Muscle of leg (tissue), 3 donors: ENCODE measurements at regions not wholly inside any gene's neighbourhood (a gene's known extent, or its start where the extent isn't known, plus 50 kb on each side); places are given as distances from the start of the nearest gene placed in this dataset.
A peak's percentile ranks its signal among the peaks of the same experiment; 100 is the strongest.

Source experiments
- DNase-seq: peaks from one replicate; pipeline ENCODE4 v3.0.0; 2013
- H3K27ac ChIP-seq: one replicate; pipeline ENCODE4 v1.5.1; 2013; ENCODE audit warnings: mild to moderate bottlenecking, low read length, control low read depth
- H3K27me3 ChIP-seq: one replicate; pipeline ENCODE4 v1.6.1; 2013; ENCODE audit warnings: low read length; ENCODE audit not compliant: control insufficient read depth, insufficient read depth
- H3K36me3 ChIP-seq: one replicate; pipeline ENCODE4 v1.6.1; 2013; ENCODE audit warnings: low read length; ENCODE audit not compliant: control insufficient read depth, insufficient read depth
- H3K4me1 ChIP-seq: one replicate; pipeline ENCODE4 v1.6.1; 2013; ENCODE audit warnings: low read length; ENCODE audit not compliant: control insufficient read depth, insufficient read depth
- H3K4me3 ChIP-seq: one replicate; pipeline ENCODE4 v1.5.1; 2013; ENCODE audit warnings: low read length, control low read depth
- H3K9me3 ChIP-seq: replicated peaks from 2 replicates; pipeline ENCODE4 v1.6.1; 2013; ENCODE audit warnings: low read depth, low read length; ENCODE audit not compliant: control insufficient read depth
- WGBS: methylation state at CpG from one replicate; pipeline ENCODE4 v1.1.5; 2013; ENCODE audit warnings: missing lambda C conversion rate; ENCODE audit not compliant: insufficient coverage; 5-methylcytosine and 5-hydroxymethylcytosine counted together

GRCh38 chr10:83193026-83193425, 946.3 kb upstream of the GHITM start:
- Histone ChIP-seq H3K9me3 (no peaks in the 10 kb centered on the region), H3K27ac (no peak overlapping the region), H3K36me3 (no peaks in the 10 kb centered on the region), H3K4me1 (no peaks in the 10 kb centered on the region), H3K4me3 (no peak overlapping the region), H3K27me3 (no peaks in the 10 kb centered on the region)
- no CpG with 5 or more reads among the region's 4 CpGs for WGBS
- peak; percentile 19 for DNase-seq

- H3K27ac ChIP-seq = no peak overlapping the region
- DNase-seq = no peak
- no peaks in the 10 kb centered on the region for H3K36me3 ChIP-seq
- no peak overlapping the region for H3K4me3 ChIP-seq
- H3K27me3 ChIP-seq = no peaks in the 10 kb centered on the region
- WGBS = no CpG with 5 or more reads among the region's 3 CpGs
- H3K4me1 ChIP-seq = no peaks in the 10 kb centered on the region
- no peaks in the 10 kb centered on the region for H3K9me3 ChIP-seq
These were observed 944.3 kb upstream of the GHITM start for GRCh38 chr10:83195021-83195420.

- Histone ChIP-seq H3K27ac (no peak overlapping the region), H3K4me1 (no peaks in the 10 kb centered on the region), H3K36me3 (no peaks in the 10 kb centered on the region), H3K27me3 (no peaks in the 10 kb centered on the region), H3K9me3 (no peaks in the 10 kb centered on the region), H3K4me3 (no peak overlapping the region)
- no CpG with 5 or more reads among the region's 1 CpG for WGBS
- peak; percentile 8 for DNase-seq
These were observed 939.9 kb upstream of the GHITM start for GRCh38 chr10:83199374-83199773.

- H3K27ac ChIP-seq = no peak overlapping the region
- peak; percentile 12 for DNase-seq
- no peak overlapping the region for H3K4me3 ChIP-seq
- WGBS = no CpG with 5 or more reads among the region's 2 CpGs
- no peaks in the 10 kb centered on the region for H3K36me3 ChIP-seq
- H3K4me1 ChIP-seq = no peaks in the 10 kb centered on the region
- no peaks in the 10 kb centered on the region for H3K27me3 ChIP-seq
- no peaks in the 10 kb centered on the region for H3K9me3 ChIP-seq
These were observed 933.4 kb upstream of the GHITM start for GRCh38 chr10:83205861-83206260.

GRCh38 chr10:83212632-83213334, 926.5 kb upstream of the GHITM start:
- H3K27ac ChIP-seq = no peak overlapping the region
- H3K4me1 ChIP-seq = no peaks in the 10 kb centered on the region
- WGBS = 80% methylated on average over 2 of the region's 3 CpGs
- H3K36me3 ChIP-seq = no peaks in the 10 kb centered on the region
- no peaks in the 10 kb centered on the region for H3K9me3 ChIP-seq
- no peak overlapping the region for H3K4me3 ChIP-seq
- peak; percentile 68 for DNase-seq
- H3K27me3 ChIP-seq = no peaks in the 10 kb centered on the region

GRCh38 chr10:83214136-83214535, 925.2 kb upstream of the GHITM start:
- DNase-seq = no peak
- no peaks in the 10 kb centered on the region for H3K9me3 ChIP-seq
- 53% methylated on average over 2 of the region's 5 CpGs for WGBS
- H3K27ac ChIP-seq = no peak overlapping the region
- no peaks in the 10 kb centered on the region for H3K36me3 ChIP-seq
- no peak overlapping the region for H3K4me3 ChIP-seq
- no peaks in the 10 kb centered on the region for H3K27me3 ChIP-seq
- no peaks in the 10 kb centered on the region for H3K4me1 ChIP-seq

- DNase-seq = no peak
- H3K36me3 ChIP-seq = no peaks in the 10 kb centered on the region
- no peaks in the 10 kb centered on the region for H3K27me3 ChIP-seq
- no peaks in the 10 kb centered on the region for H3K9me3 ChIP-seq
- H3K27ac ChIP-seq = no peak overlapping the region
- H3K4me1 ChIP-seq = no peaks in the 10 kb centered on the region
- no peak overlapping the region for H3K4me3 ChIP-seq
- whole genome bisulfite sequencing = 70% methylated on average over 3 of the region's 5 CpGs
These were observed 921.1 kb upstream of the GHITM start for GRCh38 chr10:83218205-83218604.

GRCh38 chr10:83222300-83222699, 917.0 kb upstream of the GHITM start:
- WGBS = 69% methylated on average over 2 of the region's 6 CpGs
- Histone ChIP-seq H3K27ac (no peak overlapping the region), H3K27me3 (no peaks in the 10 kb centered on the region), H3K4me1 (no peaks in the 10 kb centered on the region), H3K36me3 (no peaks in the 10 kb centered on the region), H3K9me3 (no peaks in the 10 kb centered on the region), H3K4me3 (no peak overlapping the region)
- DNase-seq = no peak

GRCh38 chr10:83222832-83223742, 916.2 kb upstream of the GHITM start:
- WGBS = 66% methylated on average over 20 of the region's 25 CpGs
- no peaks in the 10 kb centered on the region for H3K9me3 ChIP-seq
- no peaks in the 10 kb centered on the region for H3K36me3 ChIP-seq
- H3K27ac ChIP-seq = no peak overlapping the region
- H3K4me1 ChIP-seq = no peaks in the 10 kb centered on the region
- H3K4me3 ChIP-seq = no peak overlapping the region
- H3K27me3 ChIP-seq = no peaks in the 10 kb centered on the region
- DNase-seq = no peak

- H3K36me3 ChIP-seq = no peaks in the 10 kb centered on the region
- no peaks in the 10 kb centered on the region for H3K27me3 ChIP-seq
- no CpG with 5 or more reads among the region's 4 CpGs for WGBS
- no peak overlapping the region for H3K4me3 ChIP-seq
- H3K4me1 ChIP-seq = no peaks in the 10 kb centered on the region
- no peak for DNase-seq
- H3K27ac ChIP-seq = no peak overlapping the region
- no peaks in the 10 kb centered on the region for H3K9me3 ChIP-seq
These were observed 913.5 kb upstream of the GHITM start for GRCh38 chr10:83225781-83226180.
